CD4-positive, alpha-beta T cell (primary cell): ENCODE measurements at regions not wholly inside any gene's neighbourhood (a gene's known extent, or its start where the extent isn't known, plus 50 kb on each side); places are given as distances from the start of the nearest gene placed in this dataset.

Experiments
- ATAC-seq: fragments of 200-7000 bp; cut with Tn5 transposase; one replicate; pipeline ENCODE4 v1.10.0; 2022; ENCODE audit warnings: mild to moderate bottlenecking; ENCODE audit not compliant: poor library complexity
- CTCF ChIA-PET: fragments of 350-600 bp; sonication (Branson Sonifier 250); formaldehyde crosslinking; loops from one replicate; lab custom pipeline; 2021; ENCODE audit warnings: antibody characterized with exemption, inconsistent platforms; lab: Charles Lee
- POLR2A ChIA-PET: fragments of 350-600 bp; sonication (Branson Sonifier 250); formaldehyde crosslinking; loops from one replicate; lab custom pipeline; 2021; ENCODE audit warnings: antibody characterized with exemption, inconsistent platforms; lab: Charles Lee
- DNase-seq, 14 experiments: peaks; one replicate each; pipeline ENCODE4 v3.0.0-alpha.2; 2013 to 2020; ENCODE audit warnings: mixed read lengths in 2 of 14
- H3K27ac ChIP-seq, 2 donors: one replicate each; pipeline versions ENCODE4 v1.5.1 to v1.7.0; 2013; ENCODE audit warnings: low read length in 2 of 2, low read depth in 1 of 2, mild to moderate bottlenecking in 1 of 2
- H3K27me3 ChIP-seq, 2 experiments: 1 replicate in 1 of 2; 2 replicates in 1 of 2; pipeline versions ENCODE4 v1.6.1 to v1.7.0; 2013; ENCODE audit warnings: low read length in 2 of 2, control low read depth in 1 of 2, mild to moderate bottlenecking in 1 of 2, moderate library complexity in 1 of 2; ENCODE audit not compliant: insufficient read depth in 2 of 2, control insufficient read depth in 1 of 2
- H3K36me3 ChIP-seq: one replicate; pipeline ENCODE4 v1.6.1; 2013; ENCODE audit warnings: low read length, control low read depth; ENCODE audit not compliant: insufficient read depth
- H3K4me1 ChIP-seq: one replicate; pipeline ENCODE4 v1.6.1; 2013; ENCODE audit warnings: low read length, control low read depth; ENCODE audit not compliant: insufficient read depth
- H3K4me3 ChIP-seq: one replicate; pipeline ENCODE4 v1.5.1; 2013; ENCODE audit warnings: mild to moderate bottlenecking, low read length, moderate library complexity
- H3K9me3 ChIP-seq, 2 experiments: 1 replicate in 1 of 2; 2 replicates in 1 of 2; pipeline versions ENCODE4 v1.6.1 to v1.7.0; 2013; ENCODE audit warnings: low read length in 2 of 2, mild to moderate bottlenecking in 2 of 2, control low read depth in 1 of 2, moderate library complexity in 1 of 2; ENCODE audit not compliant: control insufficient read depth in 1 of 2, insufficient read depth in 1 of 2
- H3K27ac Mint-ChIP-seq: one replicate; pipeline ENCODE4 v1.8.0; 2020; ENCODE audit warnings: mixed read lengths
- H3K27me3 Mint-ChIP-seq: one replicate; pipeline ENCODE4 v1.8.0; 2021; ENCODE audit warnings: mixed read lengths
- H3K36me3 Mint-ChIP-seq: one replicate; pipeline ENCODE4 v1.8.0; 2021; ENCODE audit warnings: low read depth, mixed read lengths
- H3K4me1 Mint-ChIP-seq: one replicate; pipeline ENCODE4 v1.8.0; 2021; ENCODE audit warnings: low read depth, mixed read lengths
- H3K4me3 Mint-ChIP-seq: one replicate; pipeline ENCODE4 v1.8.0; 2020; ENCODE audit warnings: mild to moderate bottlenecking, mixed read lengths
- H3K9me3 Mint-ChIP-seq: one replicate; pipeline ENCODE4 v1.8.0; 2020; ENCODE audit warnings: mixed read lengths
- CTCF ChIP-seq: fragments of 200-600 bp; IDR thresholded peaks from one replicate; pipeline ENCODE4 v1.8.0; 2022; ENCODE audit warnings: antibody characterized with exemption, mild to moderate bottlenecking
- intact Hi-C, 2 experiments: fragments of 100-400 bp; cut with DNase I in 1 of 2; cut with micrococcal nuclease in 1 of 2; formaldehyde crosslinking; loops; one replicate each; pipeline versions ENCODE4 v1.15.1 to v1.9.0; 2023 to 2025; cut with DNase I, micrococcal nuclease

DNA sequence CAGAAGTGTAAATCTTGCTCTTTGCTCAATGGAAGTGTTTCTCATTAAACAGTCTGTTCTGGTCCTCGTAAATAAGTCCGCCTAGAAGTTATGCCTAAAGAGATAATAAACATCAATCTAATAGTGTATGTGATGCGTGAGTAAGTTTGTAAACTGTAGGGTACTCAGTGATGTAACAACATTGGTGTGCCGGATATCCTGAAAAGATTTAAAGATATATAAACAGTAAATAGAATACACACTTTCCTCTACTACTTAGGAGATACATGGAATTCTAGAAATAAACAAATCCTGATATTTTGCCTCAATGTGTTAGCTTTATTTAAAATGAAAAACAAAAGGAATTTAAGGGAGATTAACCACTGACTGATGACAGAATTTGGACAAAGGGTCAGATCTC, 123.5 kb downstream of the AHR start:
- Histone ChIP-seq H3K4me1 (no peaks in the 10 kb centered on the region), H3K27me3 (no peaks in the 10 kb centered on the region), H3K27ac (no peak overlapping the region), H3K9me3 (peaks cover 0 to 3% of the 10 kb centered on the region in 2 experiments), H3K36me3 (no peaks in the 10 kb centered on the region), H3K4me3 (no peak overlapping the region)
- ATAC-seq = no peak
- H3K27ac Mint-ChIP-seq = no peak overlapping the region
- no peaks in the 10 kb centered on the region for H3K27me3 Mint-ChIP-seq
- TF ChIP-seq CTCF = no peak
- intact Hi-C loops = no loop called here
- DNase-seq = no peak
- POLR2A ChIA-PET = no interaction called here
- H3K4me1 Mint-ChIP-seq = no peaks in the 10 kb centered on the region
- CTCF ChIA-PET = no interaction called here
- H3K4me3 Mint-ChIP-seq = no peak overlapping the region
- H3K36me3 Mint-ChIP-seq = no peaks in the 10 kb centered on the region
- peaks cover 4% of the 10 kb centered on the region for H3K9me3 Mint-ChIP-seq

DNA sequence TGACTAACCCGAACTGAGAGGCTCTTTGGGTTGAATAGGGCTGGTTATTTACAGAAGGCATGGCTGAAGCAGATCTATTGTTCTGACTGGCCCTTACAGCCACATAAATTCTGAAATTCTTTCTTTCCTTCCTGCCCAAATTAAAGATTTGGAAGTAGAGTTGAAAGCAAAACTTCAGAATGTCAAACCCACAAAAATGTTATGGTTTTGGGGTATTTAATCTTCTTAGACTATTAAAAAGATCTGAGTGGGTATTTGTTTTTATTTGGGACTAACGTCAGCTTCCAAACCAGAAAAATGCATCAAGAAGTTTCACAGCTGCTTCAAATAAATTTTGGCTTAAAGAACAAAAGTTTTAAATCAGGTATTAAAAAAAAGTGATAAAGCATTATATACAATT, 124.5 kb downstream of the AHR start:
- H3K4me3 Mint-ChIP-seq = no peak overlapping the region
- H3K36me3 Mint-ChIP-seq = no peaks in the 10 kb centered on the region
- H3K4me1 Mint-ChIP-seq = no peaks in the 10 kb centered on the region
- DNase-seq (no peak), ATAC-seq (no peak)
- ChIA-PET POLR2A (no interaction called here), CTCF (no interaction called here)
- H3K27ac ChIP-seq = no peak overlapping the region
- peaks cover 0 to 11% of the 10 kb centered on the region in 2 experiments for H3K9me3 ChIP-seq
- no peak for TF ChIP-seq CTCF
- no peak overlapping the region for H3K4me3 ChIP-seq
- H3K27ac Mint-ChIP-seq = no peak overlapping the region
- no peaks in the 10 kb centered on the region for H3K36me3 ChIP-seq
- intact Hi-C loops = no loop called here
- H3K27me3 ChIP-seq = no peaks in the 10 kb centered on the region
- H3K4me1 ChIP-seq = no peaks in the 10 kb centered on the region
- H3K9me3 Mint-ChIP-seq = peaks cover 7% of the 10 kb centered on the region
- H3K27me3 Mint-ChIP-seq = no peaks in the 10 kb centered on the region

- Histone ChIP-seq H3K36me3 (no peaks in the 10 kb centered on the region), H3K27ac (no peak overlapping the region), H3K9me3 (peaks cover 4 to 18% of the 10 kb centered on the region in 2 experiments), H3K4me3 (no peak overlapping the region), H3K27me3 (no peaks in the 10 kb centered on the region), H3K4me1 (no peaks in the 10 kb centered on the region)
- Mint-ChIP-seq H3K27ac (no peak overlapping the region), H3K9me3 (peaks cover 9% of the 10 kb centered on the region), H3K4me3 (no peak overlapping the region), H3K4me1 (no peaks in the 10 kb centered on the region), H3K27me3 (no peaks in the 10 kb centered on the region), H3K36me3 (no peaks in the 10 kb centered on the region)
- POLR2A ChIA-PET = no interaction called here
- DNase-seq (no peak), ATAC-seq (no peak)
- TF ChIP-seq CTCF = no peak
- CTCF ChIA-PET = no interaction called here
- intact Hi-C loops = no loop called here
Observed at GRCh38 chr7:17427924-17428323, 129.5 kb downstream of the AHR start.
